GM23338 (cell line): ENCODE measurements at regions not wholly inside any gene's neighbourhood (a gene's known extent, or its start where the extent isn't known, plus 50 kb on each side); places are given as distances from the start of the nearest gene placed in this dataset.

Experiments
- CTCF ChIP-seq, 2 experiments: fragments of 200-600 bp in 1 of 2; sonication (generic) in 1 of 2; conservative IDR thresholded peaks; 2 replicates each; pipeline versions ENCODE4 v1.5.1 to v1.6.1; 2016 to 2017; ENCODE audit warnings: antibody characterized with exemption in 2 of 2, low read depth in 2 of 2, mild to moderate bottlenecking in 2 of 2, moderate library complexity in 1 of 2
- EZH2 ChIP-seq: fragments of 200-600 bp; sonication (generic); IDR thresholded peaks from one replicate; pipeline ENCODE4 v1.8.0; 2017; ENCODE audit warnings: antibody characterized with exemption, mild to moderate bottlenecking, low read depth; ENCODE audit not compliant: unreplicated experiment
- EZH2phosphoT487 ChIP-seq: fragments of 200-600 bp; sonication (generic); IDR thresholded peaks from one replicate; pipeline ENCODE4 v1.8.1; 2018; ENCODE audit warnings: antibody characterized with exemption; ENCODE audit not compliant: unreplicated experiment
- TF ChIP-seq, protein P1 (sequence below): IDR thresholded peaks from 2 replicates; pipeline ENCODE4 v1.6.1; 2016; ENCODE audit warnings: antibody characterized with exemption

GRCh38 chr3:77967621-77968020, 927.7 kb downstream of the ROBO2 start:
- TF ChIP-seq CTCF (conservative IDR thresholded peaks at IDR 0.05; ENCODE audit: low read depth in 2 of 2) (no peak), EZH2 (no peak), EZH2phosphoT487 (no peak)
- TF ChIP-seq, protein P1, sequence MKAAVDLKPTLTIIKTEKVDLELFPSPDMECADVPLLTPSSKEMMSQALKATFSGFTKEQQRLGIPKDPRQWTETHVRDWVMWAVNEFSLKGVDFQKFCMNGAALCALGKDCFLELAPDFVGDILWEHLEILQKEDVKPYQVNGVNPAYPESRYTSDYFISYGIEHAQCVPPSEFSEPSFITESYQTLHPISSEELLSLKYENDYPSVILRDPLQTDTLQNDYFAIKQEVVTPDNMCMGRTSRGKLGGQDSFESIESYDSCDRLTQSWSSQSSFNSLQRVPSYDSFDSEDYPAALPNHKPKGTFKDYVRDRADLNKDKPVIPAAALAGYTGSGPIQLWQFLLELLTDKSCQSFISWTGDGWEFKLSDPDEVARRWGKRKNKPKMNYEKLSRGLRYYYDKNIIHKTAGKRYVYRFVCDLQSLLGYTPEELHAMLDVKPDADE: no peak
